HCT116 (cell line): ENCODE measurements at regions not wholly inside any gene's neighbourhood (a gene's known extent, or its start where the extent isn't known, plus 50 kb on each side); places are given as distances from the start of the nearest gene placed in this dataset.

Source experiments
- ATAC-seq: fragments of 200-7000 bp; cut with Tn5 transposase; 2 replicates; pipeline ENCODE4 v1.9.1; 2020; ENCODE audit warnings: mild to moderate bottlenecking, moderate library complexity
- BruUV-seq: library from RNA; stranded (reverse); fragments of 400-500 nt; replicated peaks from 2 replicates; lab custom pipeline; 2021; lab: Mats Ljungman, UMichigan
- CTCF ChIA-PET: fragments of 300-600 bp; sonication (Branson Sonifier 250); formaldehyde crosslinking; loops from one replicate; lab custom pipeline; 2021; ENCODE audit warnings: antibody characterized with exemption; lab: Charles Lee
- POLR2A ChIA-PET: fragments of 300-600, 350-600 bp; sonication (Branson Sonifier 250); formaldehyde crosslinking; loops from one replicate; lab custom pipeline; 2021; ENCODE audit warnings: antibody characterized with exemption; lab: Charles Lee
- RAD21 ChIA-PET, 2 experiments: fragments of 300-600 bp; sonication (Branson Sonifier 250); formaldehyde crosslinking; loops; one replicate each; lab custom pipeline; 2023; ENCODE audit warnings: low total read pairs in 2 of 2; ENCODE audit not compliant: uncharacterized antibody in 2 of 2, unreplicated experiment in 2 of 2, low non-redundant PET in 1 of 2; lab: Charles Lee
- DNase-seq: peaks from one replicate; pipeline ENCODE4 v3.0.0-alpha.2; 2010; ENCODE audit warnings: low read depth, low spot score
- H2AFZ ChIP-seq: fragments of 200-600 bp; shearing (Covaris generic), sonication (generic); 2 replicates; pipeline ENCODE4 v1.6.1; 2017; ENCODE audit warnings: low read depth, mixed run types, mixed read lengths, antibody characterized with exemption, low read length; ENCODE audit not compliant: poor library complexity, severe bottlenecking
- H3K27ac ChIP-seq: 2 replicates; pipeline ENCODE4 v1.5.1; 2012; ENCODE audit warnings: low read depth, low read length
- H3K27me3 ChIP-seq: fragments of 200-600 bp; sonication (generic); 2 replicates; pipeline ENCODE4 v1.6.1; 2016; ENCODE audit warnings: mixed run types, low read length, mixed read lengths; ENCODE audit not compliant: insufficient read depth
- H3K36me3 ChIP-seq, 2 experiments: fragments of 200-500 bp in 1 of 2; fragments of 200-600 bp in 1 of 2; sonication (Bioruptor generic) in 1 of 2; sonication (generic) in 1 of 2; 2 replicates each; pipeline versions ENCODE4 v1.5.1 to v1.6.1; 2014 to 2016; ENCODE audit warnings: low read length in 2 of 2, inconsistent platforms in 1 of 2, mixed read lengths in 1 of 2, mixed run types in 1 of 2; ENCODE audit not compliant: insufficient read depth in 2 of 2, control insufficient read depth in 1 of 2
- H3K4me1 ChIP-seq, 2 experiments: fragments of 200-600 bp in 1 of 2; sonication (generic) in 1 of 2; 2 replicates each; pipeline versions ENCODE4 v1.5.1 to v1.6.1; 2012 to 2017; ENCODE audit warnings: low read length in 2 of 2, inconsistent platforms in 1 of 2, mild to moderate bottlenecking in 1 of 2, mixed read lengths in 1 of 2, mixed run types in 1 of 2, moderate library complexity in 1 of 2; ENCODE audit not compliant: insufficient read depth in 2 of 2, control insufficient read depth in 1 of 2
- H3K4me2 ChIP-seq: fragments of 200-600 bp; sonication (generic); 2 replicates; pipeline ENCODE4 v1.6.1; 2017; ENCODE audit warnings: mixed run types, low read length, mixed read lengths
- H3K4me3 ChIP-seq, 2 experiments: fragments of 200-600 bp in 1 of 2; sonication (generic) in 1 of 2; replicated peaks in 1 of 2; 2 replicates each; pipeline ENCODE4 v1.5.1; 2011 to 2016; ENCODE audit warnings: low read length in 2 of 2, control low read depth in 1 of 2, low read depth in 1 of 2, mild to moderate bottlenecking in 1 of 2, mixed read lengths in 1 of 2, mixed run types in 1 of 2
- H3K79me2 ChIP-seq: fragments of 200-600 bp; sonication (generic); 2 replicates; pipeline ENCODE4 v1.6.1; 2017; ENCODE audit warnings: mild to moderate bottlenecking, mixed run types, low read length, moderate library complexity, mixed read lengths; ENCODE audit not compliant: insufficient read depth
- H3K9ac ChIP-seq: fragments of 200-600 bp; sonication (generic); 2 replicates; pipeline ENCODE4 v1.6.1; 2016; ENCODE audit warnings: low read length, mixed read lengths
- H3K9me2 ChIP-seq: fragments of 200-600 bp; sonication (generic), shearing (Covaris generic); 2 replicates; pipeline ENCODE4 v1.6.1; 2017; ENCODE audit warnings: mixed run types, mild to moderate bottlenecking, moderate library complexity; ENCODE audit not compliant: insufficient read depth
- H3K9me3 ChIP-seq, 2 experiments: fragments of 200-500 bp in 1 of 2; fragments of 200-600 bp in 1 of 2; sonication (Bioruptor generic) in 1 of 2; sonication (generic) in 1 of 2; 2 replicates each; pipeline ENCODE4 v1.6.1; 2014 to 2017; ENCODE audit warnings: low read length in 2 of 2, mixed read lengths in 2 of 2, inconsistent platforms in 1 of 2, low read depth in 1 of 2, mild to moderate bottlenecking in 1 of 2, mixed run types in 1 of 2, moderate library complexity in 1 of 2; ENCODE audit not compliant: control insufficient read depth in 1 of 2, insufficient read depth in 1 of 2
- H4K20me1 ChIP-seq: fragments of 200-600 bp; sonication (generic), shearing (Covaris generic); 2 replicates; pipeline ENCODE4 v1.6.1; 2017; ENCODE audit warnings: mixed run types, mild to moderate bottlenecking, moderate library complexity; ENCODE audit not compliant: insufficient read depth
- ATF3 ChIP-seq: IDR thresholded peaks from 2 replicates; pipeline ENCODE4 v1.6.1; 2012
- CBX3 ChIP-seq: IDR thresholded peaks from 2 replicates; pipeline ENCODE4 v1.6.1; 2012; ENCODE audit warnings: low read depth
- JUND ChIP-seq: IDR thresholded peaks from 2 replicates; pipeline ENCODE4 v1.6.1; 2012
- MAX ChIP-seq: IDR thresholded peaks from 2 replicates; pipeline ENCODE4 v1.6.1; 2012
- POLR2AphosphoS5 ChIP-seq: IDR thresholded peaks from 2 replicates; pipeline ENCODE4 v1.6.1; 2011; ENCODE audit warnings: mild to moderate bottlenecking, low read depth, low read length, moderate library complexity
- RAD21 ChIP-seq: IDR thresholded peaks from 2 replicates; pipeline ENCODE4 v1.6.1; 2012; ENCODE audit warnings: low read depth, mild to moderate bottlenecking
- SIN3A ChIP-seq: IDR thresholded peaks from 2 replicates; pipeline ENCODE4 v1.6.1; 2012; ENCODE audit warnings: low read depth
- SRF ChIP-seq: IDR thresholded peaks from 2 replicates; pipeline ENCODE4 v1.6.1; 2012; ENCODE audit warnings: low read depth
- TCF7L2 ChIP-seq: IDR thresholded peaks from 2 replicates; pipeline ENCODE4 v1.7.0; 2011; ENCODE audit warnings: borderline replicate concordance, inconsistent platforms; ENCODE audit not compliant: insufficient read depth, insufficient read length; ENCODE audit errors: extremely low read depth
- YY1 ChIP-seq: IDR thresholded peaks from 2 replicates; pipeline ENCODE4 v1.6.1; 2011; ENCODE audit warnings: low read length, low read depth, moderate library complexity, mild to moderate bottlenecking; ENCODE audit not compliant: insufficient replicate concordance; ENCODE audit errors: extremely low read depth
- ZBTB33 ChIP-seq: IDR thresholded peaks from 2 replicates; pipeline ENCODE4 v1.6.1; 2011; ENCODE audit warnings: mild to moderate bottlenecking, low read length, moderate library complexity; ENCODE audit not compliant: insufficient replicate concordance; ENCODE audit errors: extremely low read depth
- ZFX ChIP-seq: fragments of 450-650 bp; IDR thresholded peaks from 2 replicates; pipeline ENCODE4 v1.6.1; 2017
- intact Hi-C: fragments of 100-400 bp; cut with micrococcal nuclease; formaldehyde crosslinking; loops from 2 replicates; pipeline ENCODE4 v1.10.0; 2022
- TF ChIP-seq, protein P1 (sequence below), 3 experiments: fragments of 200-600 bp in 1 of 3; sonication (generic) in 1 of 3; IDR thresholded peaks in 2 of 3; conservative IDR thresholded peaks in 1 of 3; 2 replicates each; pipeline ENCODE4 v1.5.1; 2012 to 2017; ENCODE audit warnings: low read depth in 2 of 3, low read length in 2 of 3, antibody characterized with exemption in 1 of 3, borderline replicate concordance in 1 of 3, control low read depth in 1 of 3, mild to moderate bottlenecking in 1 of 3, mixed read lengths in 1 of 3, mixed run types in 1 of 3, moderate library complexity in 1 of 3; ENCODE audit not compliant: insufficient read depth in 1 of 3

DNA sequence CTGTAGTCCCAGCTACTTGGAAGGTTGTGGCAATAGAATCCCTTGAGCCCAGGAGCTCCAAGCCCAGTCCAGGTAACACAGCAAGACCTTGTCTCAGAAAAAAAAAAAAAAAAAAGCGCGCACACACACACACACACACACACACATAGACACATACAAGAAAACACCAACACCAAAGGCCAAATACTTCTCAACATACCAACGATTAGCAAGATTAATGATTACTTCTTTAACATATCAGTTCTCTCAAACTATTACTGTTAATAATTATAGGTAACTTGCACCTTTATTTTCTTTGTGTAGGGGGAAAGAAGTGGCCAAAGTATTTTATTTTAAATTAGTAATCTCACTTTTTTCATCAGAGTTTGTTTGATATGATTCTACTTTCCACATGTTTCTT lies 289.5 kb upstream of the ADGRL2 start:
- no peaks in the 10 kb centered on the region for H3K79me2 ChIP-seq
- no peaks in the 10 kb centered on the region for H3K27me3 ChIP-seq
- DNase-seq (no peak), ATAC-seq (no peak)
- no peaks in the 10 kb centered on the region for H3K36me3 ChIP-seq
- no peak overlapping the region for H3K9ac ChIP-seq
- intact Hi-C loops: no loop called here
- POLR2A ChIA-PET: no interaction called here
- H4K20me1 ChIP-seq: no peaks in the 10 kb centered on the region
- no peak overlapping the region for H3K27ac ChIP-seq
- no peaks in the 10 kb centered on the region; a peak in 1 of 4 replicates for H3K9me3 ChIP-seq
- no peaks in the 10 kb centered on the region for H3K4me1 ChIP-seq
- CTCF ChIA-PET: no interaction called here
- no peak overlapping the region for H3K4me3 ChIP-seq
- RAD21 ChIA-PET: no interaction called here
- TF ChIP-seq ZFX (no peak), MAX (no peak), RAD21 (no peak), TCF7L2 (no peak), ZBTB33 (no peak), JUND (no peak), POLR2AphosphoS5 (no peak), YY1 (no peak)
- H2AFZ ChIP-seq: no peak overlapping the region
- no peaks in the 10 kb centered on the region for H3K9me2 ChIP-seq
- no TSS peak for BruUV-seq
- H3K4me2 ChIP-seq: no peak overlapping the region

DNA sequence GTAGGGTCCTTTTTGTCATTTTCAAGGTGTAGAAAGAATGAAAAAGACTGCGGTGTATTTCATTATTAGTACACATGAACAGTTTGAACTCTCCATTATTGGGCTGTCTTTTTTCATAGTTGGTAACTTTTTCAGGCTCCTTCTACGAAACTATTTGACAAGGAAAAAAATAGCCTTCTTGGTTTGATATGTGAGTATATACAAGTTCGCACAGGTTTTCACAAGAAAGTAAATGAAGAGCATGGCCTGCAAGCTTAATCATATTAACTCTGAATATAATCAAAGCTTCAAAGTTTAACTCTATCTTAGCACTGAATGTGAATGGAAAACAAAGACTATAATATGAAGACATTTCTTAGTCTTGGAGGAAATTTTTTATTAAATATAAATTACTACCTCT lies 290.0 kb upstream of the ADGRL2 start:
- H3K4me2 ChIP-seq: no peak overlapping the region
- H3K79me2 ChIP-seq: no peaks in the 10 kb centered on the region
- RAD21 ChIA-PET: no interaction called here
- DNase-seq (no peak), ATAC-seq (no peak)
- TF ChIP-seq ATF3 (no peak), SIN3A (no peak), MAX (no peak), SRF (no peak), CBX3 (no peak)
- TF ChIP-seq, protein P1, sequence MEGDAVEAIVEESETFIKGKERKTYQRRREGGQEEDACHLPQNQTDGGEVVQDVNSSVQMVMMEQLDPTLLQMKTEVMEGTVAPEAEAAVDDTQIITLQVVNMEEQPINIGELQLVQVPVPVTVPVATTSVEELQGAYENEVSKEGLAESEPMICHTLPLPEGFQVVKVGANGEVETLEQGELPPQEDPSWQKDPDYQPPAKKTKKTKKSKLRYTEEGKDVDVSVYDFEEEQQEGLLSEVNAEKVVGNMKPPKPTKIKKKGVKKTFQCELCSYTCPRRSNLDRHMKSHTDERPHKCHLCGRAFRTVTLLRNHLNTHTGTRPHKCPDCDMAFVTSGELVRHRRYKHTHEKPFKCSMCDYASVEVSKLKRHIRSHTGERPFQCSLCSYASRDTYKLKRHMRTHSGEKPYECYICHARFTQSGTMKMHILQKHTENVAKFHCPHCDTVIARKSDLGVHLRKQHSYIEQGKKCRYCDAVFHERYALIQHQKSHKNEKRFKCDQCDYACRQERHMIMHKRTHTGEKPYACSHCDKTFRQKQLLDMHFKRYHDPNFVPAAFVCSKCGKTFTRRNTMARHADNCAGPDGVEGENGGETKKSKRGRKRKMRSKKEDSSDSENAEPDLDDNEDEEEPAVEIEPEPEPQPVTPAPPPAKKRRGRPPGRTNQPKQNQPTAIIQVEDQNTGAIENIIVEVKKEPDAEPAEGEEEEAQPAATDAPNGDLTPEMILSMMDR (IDR thresholded peaks at IDR 0.05 in 2 of 3, conservative IDR thresholded peaks at IDR 0.05 in 1 of 3; ENCODE audit: borderline replicate concordance in 1 of 3, insufficient read depth in 1 of 3, low read depth in 2 of 3, low read length in 2 of 3): no peak
- no peak overlapping the region for H3K4me3 ChIP-seq
- H3K4me1 ChIP-seq: no peaks in the 10 kb centered on the region
- CTCF ChIA-PET: no interaction called here
- H3K9me2 ChIP-seq: no peaks in the 10 kb centered on the region
- no peaks in the 10 kb centered on the region; a peak in 1 of 4 replicates for H3K9me3 ChIP-seq
- H2AFZ ChIP-seq: no peak overlapping the region
- no peaks in the 10 kb centered on the region for H3K27me3 ChIP-seq
- BruUV-seq: no TSS peak
- intact Hi-C loops: no loop called here
- POLR2A ChIA-PET: no interaction called here
- H3K9ac ChIP-seq: no peak overlapping the region
- H3K36me3 ChIP-seq: no peaks in the 10 kb centered on the region
- H4K20me1 ChIP-seq: no peaks in the 10 kb centered on the region
- H3K27ac ChIP-seq: no peak overlapping the region
